AG09319 (cell line): ENCODE measurements at regions not wholly inside any gene's neighbourhood (a gene's known extent, or its start where the extent isn't known, plus 50 kb on each side); places are given as distances from the start of the nearest gene placed in this dataset.
"Not testable (repeated sequence)": the region's sequence is repeated elsewhere in the genome, so short reads cannot be mapped to it uniquely, and the experiment has no call there.

ENCODE experiments used
- DNase-seq: peaks from one replicate; pipeline ENCODE4 v3.0.0-alpha.2; 2010; ENCODE audit warnings: low read depth; ENCODE audit errors: extremely low read depth

- DNase-seq = peak; percentile 57
These were observed 56.2 kb upstream of the DDAH1 start for GRCh38 chr1:85520826-85521820.

GRCh38 chr1:85522458-85522857, 57.5 kb upstream of the DDAH1 start:
- DNase-seq = not testable (repeated sequence)

GRCh38 chr1:85523061-85523460, 57.5 kb upstream of the CCN1 start:
- DNase-seq = not testable (repeated sequence)

GRCh38 chr1:85524281-85524886, 56.2 kb upstream of the CCN1 start:
- peak; percentile 51 for DNase-seq

- not testable (repeated sequence) for DNase-seq
These were observed 55.0 kb upstream of the CCN1 start for GRCh38 chr1:85525591-85525991.

GRCh38 chr1:85526216-85526615, 54.3 kb upstream of the CCN1 start:
- DNase-seq = not testable (repeated sequence)

- peak; percentile 72 for DNase-seq
These were observed 53.4 kb upstream of the CCN1 start for GRCh38 chr1:85527145-85527544.
